SKM-1 treated with dmso at 0.1 percent for 144 hours (cell line): ENCODE measurements at regions not wholly inside any gene's neighbourhood (a gene's known extent, or its start where the extent isn't known, plus 50 kb on each side); places are given as distances from the start of the nearest gene placed in this dataset.

Source experiments
- DNase-seq: peaks from one replicate; lab custom pipeline; 2025; ENCODE audit not compliant: unreplicated experiment; lab: John Stamatoyannopoulos, UW

GRCh38 chr3:177300039-177300833 is 103.0 kb upstream of the TBL1XR1 start:
- DNase-seq: no peak

DNA sequence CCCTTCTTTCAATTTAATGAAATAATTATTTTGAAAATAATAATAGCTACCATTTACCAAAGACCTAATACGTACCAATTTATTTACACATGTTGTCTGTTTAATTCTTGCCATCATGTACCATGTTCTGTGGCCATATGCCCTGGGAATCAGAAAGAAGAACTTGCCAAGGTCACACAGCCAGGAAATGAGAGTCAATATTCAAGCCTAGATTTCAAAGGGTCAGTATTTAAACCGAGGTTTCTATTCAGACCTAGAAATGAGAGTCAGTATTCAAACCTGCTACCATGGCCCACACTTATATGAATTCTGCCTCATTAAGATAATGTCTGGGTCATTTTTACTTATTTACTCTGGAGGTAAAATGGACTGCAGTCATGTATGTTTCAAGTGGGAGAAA is 103.6 kb upstream of the TBL1XR1 start:
- DNase-seq: no peak

- no peak for DNase-seq
Measured at GRCh38 chr3:177306252-177306651, 109.0 kb upstream of the TBL1XR1 start.

DNA sequence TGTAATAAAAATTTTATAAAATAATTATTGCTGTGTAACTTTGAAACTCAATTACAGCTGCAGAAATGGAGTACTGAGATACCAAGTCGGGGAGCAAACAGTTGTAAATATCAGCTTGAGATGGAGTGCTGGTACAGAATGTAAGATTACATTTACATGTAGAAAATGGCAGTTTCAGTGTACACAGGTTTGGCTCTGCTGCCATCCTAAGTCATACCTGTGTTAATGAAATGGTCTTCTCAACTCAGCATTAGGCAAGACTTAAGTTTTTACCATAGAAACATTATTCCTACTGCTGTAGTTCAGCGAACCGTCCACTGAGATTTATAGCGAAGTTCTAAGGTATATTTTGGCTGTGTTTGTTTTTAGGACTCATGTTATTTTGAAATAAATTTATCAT is 110.1 kb upstream of the TBL1XR1 start:
- no peak for DNase-seq

DNA sequence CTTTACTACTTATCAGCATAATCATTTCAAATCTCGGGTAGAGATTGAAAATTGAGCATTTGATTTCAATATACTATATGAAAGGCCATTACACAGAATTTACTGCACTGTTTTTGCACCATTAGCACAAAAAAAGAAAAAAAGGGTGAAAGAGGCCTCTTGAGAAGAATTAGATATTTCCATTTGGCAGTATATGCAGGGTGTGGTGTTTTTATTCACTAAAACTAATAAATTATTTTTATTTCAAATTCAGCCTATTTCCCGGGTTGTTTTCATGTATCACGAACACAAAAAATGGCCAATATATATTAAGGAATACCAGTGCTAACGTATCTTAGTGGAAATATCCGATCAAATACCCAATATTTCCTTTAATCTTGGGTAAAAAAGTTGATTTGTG is 110.5 kb upstream of the TBL1XR1 start:
- DNase-seq: no peak

DNA sequence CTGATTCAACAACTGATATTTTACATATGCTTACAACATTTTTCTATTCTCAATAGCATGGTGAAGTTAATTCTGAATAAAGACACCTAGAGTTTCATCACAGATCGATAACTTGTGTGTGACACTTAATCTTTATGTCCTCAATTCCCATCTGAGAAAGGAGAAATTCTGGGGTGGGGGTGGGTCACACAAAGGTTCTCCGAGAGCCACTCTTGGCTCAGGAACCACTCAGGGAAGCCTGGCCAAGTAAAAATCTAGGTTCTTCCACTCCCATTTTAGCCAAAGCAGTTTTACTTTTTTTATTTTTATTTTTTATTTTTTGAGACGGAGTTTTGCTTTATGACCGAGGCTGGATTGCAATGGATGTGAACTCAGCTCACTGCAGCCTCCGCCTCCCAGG is 111.0 kb upstream of the TBL1XR1 start:
- DNase-seq: no peak

GRCh38 chr3:177308911-177309310 is 111.6 kb upstream of the TBL1XR1 start:
- DNase-seq: no peak

- no peak for DNase-seq
Measured at GRCh38 chr3:177312491-177312890, 115.2 kb upstream of the TBL1XR1 start.

DNA sequence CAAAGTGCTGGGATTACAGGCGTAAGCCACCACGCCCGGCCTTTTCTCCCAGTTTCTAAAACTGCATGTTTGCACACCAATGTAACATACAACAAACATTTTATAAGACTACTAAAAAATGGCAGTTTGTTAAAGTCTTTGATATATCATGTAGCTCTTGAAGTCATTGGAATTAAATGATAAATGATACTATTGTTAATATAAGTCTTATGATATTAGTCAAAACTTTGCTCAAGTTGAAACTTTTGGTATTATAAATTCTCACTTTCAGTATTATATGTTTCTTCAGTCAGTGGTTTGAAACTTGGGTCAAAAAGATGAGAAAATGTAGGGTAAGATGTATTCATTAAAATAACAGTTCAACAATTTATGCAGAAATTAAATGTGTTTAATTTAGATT is 117.6 kb upstream of the TBL1XR1 start:
- DNase-seq: no peak

DNA sequence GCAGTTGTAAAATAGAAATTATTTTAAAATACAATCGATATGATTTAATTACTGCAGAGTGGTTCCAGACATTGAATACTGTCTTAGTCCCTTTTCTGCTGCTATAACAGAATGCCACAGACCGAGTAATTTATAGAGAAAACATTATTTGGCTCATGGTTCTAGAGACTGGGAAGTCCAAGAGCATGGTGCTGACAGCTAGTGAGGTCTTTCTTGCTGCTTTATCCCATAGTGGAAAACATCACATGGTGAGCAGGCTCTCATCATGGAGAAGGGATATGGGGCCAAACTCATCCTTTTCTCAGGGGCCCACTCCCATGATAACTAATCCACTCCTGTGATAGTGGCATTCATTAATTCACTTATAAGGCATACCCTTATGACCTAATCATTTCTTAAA is 120.0 kb upstream of the TBL1XR1 start:
- DNase-seq: no peak

DNA sequence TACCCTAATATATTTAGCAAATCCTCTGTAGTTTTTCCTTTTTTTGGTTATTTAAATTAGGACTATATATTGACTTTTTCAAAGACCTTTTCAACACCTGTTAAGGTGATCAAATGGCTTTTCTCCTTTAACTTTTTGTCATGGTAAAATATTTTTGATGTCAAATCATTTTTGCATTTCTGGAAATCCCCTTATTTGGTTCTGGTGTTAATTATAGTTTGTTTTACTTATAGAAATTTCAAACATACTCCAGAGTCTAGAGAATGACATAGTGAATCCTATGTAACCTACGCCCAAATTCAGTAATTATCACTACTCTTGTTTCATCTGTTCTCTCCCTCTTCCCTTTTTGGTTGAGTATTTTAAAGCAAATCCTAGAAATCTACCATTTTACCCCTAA is 121.3 kb upstream of the TBL1XR1 start:
- DNase-seq: no peak

DNA sequence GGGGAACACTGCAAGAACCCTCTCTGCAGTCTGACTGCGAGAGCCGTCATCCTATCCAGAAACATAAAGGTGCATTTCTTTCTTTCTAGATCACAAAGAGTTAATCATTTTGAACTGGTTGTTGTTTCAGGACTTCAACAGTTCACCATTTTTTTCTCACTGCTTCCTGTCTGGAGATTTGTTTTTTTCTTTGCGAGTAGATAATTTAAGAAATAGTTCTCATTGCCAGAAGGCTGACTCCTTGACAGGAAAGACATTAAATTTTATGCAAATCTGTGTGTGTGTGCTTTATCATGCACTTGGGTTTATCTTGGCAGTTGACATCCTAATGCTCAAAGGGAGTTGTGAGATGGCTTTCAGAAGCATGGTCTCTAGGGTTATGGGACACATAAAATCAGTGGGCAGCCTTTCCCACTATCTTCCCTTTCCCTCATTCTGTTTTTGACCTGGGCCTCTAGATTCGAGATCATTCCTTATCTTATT is 123.5 kb upstream of the TBL1XR1 start:
- no peak for DNase-seq

- DNase-seq: no peak
Measured at GRCh38 chr3:177321819-177322218, 124.5 kb upstream of the TBL1XR1 start.

- no peak for DNase-seq
Measured at GRCh38 chr3:177322881-177323280, 125.6 kb upstream of the TBL1XR1 start.

DNA sequence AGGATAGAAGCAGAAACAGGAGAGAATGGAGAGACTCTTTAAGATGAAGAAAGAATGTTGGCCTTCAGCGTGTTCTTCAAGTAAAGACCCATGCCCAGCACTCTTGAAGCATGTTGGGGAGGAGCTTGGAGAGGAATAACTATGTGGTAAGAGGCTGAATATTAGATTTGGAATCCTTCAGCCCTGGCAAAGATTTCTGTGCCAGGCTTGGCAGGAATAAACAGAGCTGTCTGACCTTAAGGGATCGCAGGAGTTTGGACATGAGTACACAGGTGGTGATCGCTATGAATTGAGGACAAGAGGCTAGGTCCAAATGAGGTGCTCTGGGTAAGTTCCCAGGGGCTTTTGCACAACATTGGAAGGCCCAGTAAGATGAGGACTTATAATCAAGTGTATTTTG is 132.6 kb upstream of the TBL1XR1 start:
- DNase-seq: no peak

DNA sequence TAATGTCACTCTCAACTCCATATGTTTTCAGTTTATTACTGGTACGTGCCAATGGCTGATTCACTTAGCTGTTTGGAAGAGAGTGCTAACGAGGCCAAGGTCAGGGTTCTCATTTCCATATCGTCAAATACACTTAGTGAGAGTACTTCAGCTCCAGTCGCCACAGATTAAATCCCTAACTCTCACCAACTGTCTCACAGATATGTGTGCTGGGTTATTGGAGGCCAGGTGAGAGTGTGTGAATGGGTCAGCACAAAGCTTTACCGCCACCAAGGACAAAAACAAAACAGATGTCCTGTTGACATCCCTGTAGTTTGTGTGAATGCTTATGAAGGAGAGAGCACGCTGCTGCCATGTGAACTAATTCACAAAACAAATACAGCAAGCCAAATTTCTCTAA is 133.5 kb upstream of the TBL1XR1 start:
- DNase-seq: no peak

DNA sequence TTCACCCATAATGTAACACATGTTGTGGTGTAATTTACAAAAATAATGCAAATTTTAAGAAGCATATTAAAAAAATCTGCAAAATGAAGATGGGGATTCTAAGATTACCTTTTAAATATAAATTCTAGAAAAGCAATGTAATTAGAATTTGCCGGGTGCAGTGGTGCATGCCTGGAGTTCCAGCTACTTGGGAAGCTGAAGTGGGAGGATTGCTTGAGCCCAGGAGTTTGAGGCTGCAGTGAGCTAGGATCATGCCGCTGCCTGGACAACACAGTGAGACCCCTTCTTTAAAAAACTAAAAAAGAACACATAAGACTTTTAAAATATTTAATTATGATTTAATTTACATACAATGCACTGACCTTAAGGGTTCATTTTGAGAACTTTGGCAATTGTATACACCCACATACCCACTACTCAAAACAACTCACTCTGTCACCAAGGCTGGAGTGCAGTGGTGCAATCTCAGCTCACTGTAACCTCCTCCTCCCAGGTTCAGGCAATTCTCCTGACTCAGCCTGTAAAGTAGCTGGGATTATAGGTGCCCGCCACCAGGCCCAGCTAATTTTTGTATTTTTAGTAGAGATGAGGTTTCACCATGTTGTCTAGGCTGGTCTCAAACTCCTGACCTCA is 134.0 kb upstream of the TBL1XR1 start:
- no peak for DNase-seq

GRCh38 chr3:177332955-177333354 is 135.7 kb upstream of the TBL1XR1 start:
- no peak for DNase-seq

DNA sequence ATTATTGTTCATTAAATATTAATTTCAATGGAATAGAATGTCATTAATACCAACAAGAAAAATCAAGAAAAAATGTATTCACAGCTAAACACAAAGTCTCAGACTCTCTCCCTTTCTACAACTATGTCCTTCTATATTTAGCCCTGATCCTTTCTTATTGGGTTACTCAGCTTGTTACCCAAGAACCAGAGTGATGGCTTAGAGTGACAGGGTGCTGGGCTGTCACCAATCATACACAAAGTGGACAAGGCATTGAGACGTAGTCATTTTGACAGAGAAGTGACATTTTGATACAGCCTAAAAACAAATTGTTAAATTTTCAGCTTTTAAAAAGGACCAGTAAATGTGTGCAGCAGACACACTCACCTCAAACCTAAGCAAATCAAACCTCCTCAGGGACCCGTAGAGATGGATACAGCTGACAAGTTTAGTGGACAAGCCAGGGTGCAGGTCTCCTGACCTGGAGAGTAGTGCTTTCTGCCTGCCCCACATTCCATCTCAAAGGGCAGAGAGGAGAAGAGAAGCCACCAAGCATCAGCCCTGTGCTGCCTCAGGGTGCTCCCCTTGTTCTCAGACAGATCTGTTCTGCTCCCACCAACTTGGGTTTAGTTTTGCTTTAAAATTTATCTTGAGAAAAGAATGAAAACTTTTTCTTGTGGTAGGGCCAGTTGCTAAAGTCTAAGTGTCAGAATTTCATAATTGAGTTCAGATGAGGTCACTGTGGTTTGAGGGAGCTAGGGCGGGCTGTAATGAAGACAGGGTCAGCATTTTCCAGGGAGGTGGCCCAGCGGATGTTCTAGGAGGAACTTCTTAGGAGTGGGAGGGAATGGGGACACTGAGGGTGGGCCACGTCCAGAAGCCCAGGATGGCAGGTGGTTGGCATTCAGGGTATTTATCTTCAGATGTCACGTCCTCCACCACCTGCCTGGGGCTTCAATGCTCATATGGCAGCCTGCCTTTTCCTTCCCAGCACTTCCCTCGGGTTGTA is 136.5 kb upstream of the TBL1XR1 start:
- DNase-seq: peak; percentile 81

DNA sequence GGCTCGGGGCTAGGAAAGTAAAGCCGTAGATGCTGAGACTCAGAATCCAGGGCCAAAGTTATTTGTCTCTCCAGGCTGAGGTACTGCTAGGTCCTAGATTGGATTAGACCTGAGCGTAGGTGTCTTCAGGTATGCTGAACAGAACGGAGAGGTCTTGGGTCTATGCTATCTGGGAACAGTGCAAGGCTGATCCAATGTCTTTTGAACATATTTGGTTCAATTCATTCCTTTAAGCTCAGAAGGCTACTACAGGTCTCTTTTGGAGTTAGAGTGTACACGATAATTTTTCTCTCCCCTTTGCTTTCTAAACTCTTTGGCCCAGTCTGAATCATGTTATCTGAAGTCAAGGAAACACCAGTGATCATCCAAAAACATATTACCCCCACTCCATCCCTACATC is 137.5 kb upstream of the TBL1XR1 start:
- DNase-seq: no peak

- DNase-seq: peak; percentile 53
Measured at GRCh38 chr3:177335728-177336127, 138.4 kb upstream of the TBL1XR1 start.
